ENCODE measurements at regions not wholly inside any gene's neighbourhood (a gene's known extent, or its start where the extent isn't known, plus 50 kb on each side); places are given as distances from the start of the nearest gene placed in this dataset.

- H3K79me2 ChIP-seq (ENCODE audit: insufficient read depth), result no peaks in the 10 kb centered on the region
- peaks cover 17% of the 10 kb centered on the region for H3F3A ChIP-seq (ENCODE audit: insufficient read depth)
- DNase-seq, result no peak
- H3K9ac ChIP-seq, result no peak overlapping the region
- no peaks in the 10 kb centered on the region for H3K27me3 ChIP-seq (replicated peaks; ENCODE audit: insufficient read depth)
- H3K4me2 ChIP-seq (ENCODE audit: unreplicated experiment), result no peak overlapping the region
- 0 out of 2 replicates have a peak, but pooled peaks cover 4% of the 10 kb centered on the region for H3K36me3 ChIP-seq (ENCODE audit: low read depth)
- no peaks in the 10 kb centered on the region for H3K9me2 ChIP-seq (ENCODE audit: insufficient read depth)
- peaks cover 25% of the 10 kb centered on the region for H3K4me1 ChIP-seq (ENCODE audit: insufficient read depth)
- no peak for TF ChIP-seq EZH2phosphoT487 (IDR thresholded peaks at IDR 0.05; ENCODE audit: insufficient read depth, low read depth)
- TF ChIP-seq EZH2 (IDR thresholded peaks at IDR 0.05; ENCODE audit: insufficient read depth, poor library complexity, severe bottlenecking), result no peak
- no peaks in the 10 kb centered on the region for H4K20me1 ChIP-seq (ENCODE audit: insufficient read depth)
- in situ Hi-C loops (cut with MboI), result no loop called here
- 86 to 88% methylated on average over 1 of the region's 1 CpG for WGBS, 2 experiments (ENCODE audit: low coverage in 1 of 2, low lambda C conversion rate in 2 of 2, missing lambda C conversion rate in 2 of 2)
- H3K27ac ChIP-seq, result no peak overlapping the region
- H3K4me3 ChIP-seq, result no peak overlapping the region
- no peak overlapping the region for H2AFZ ChIP-seq
- H3K9me3 ChIP-seq (ENCODE audit: low read depth), result no peaks in the 10 kb centered on the region
These were observed 74.4 kb upstream of the UGP2 start for GRCh38 chr2:63767307-63767706.

GRCh38 chr2:63768051-63768450, 73.6 kb upstream of the UGP2 start:
- Histone ChIP-seq H3K4me2 (ENCODE audit: unreplicated experiment) (no peak overlapping the region), H3K9ac (no peak overlapping the region), H3K27me3 (replicated peaks; ENCODE audit: insufficient read depth) (no peaks in the 10 kb centered on the region), H3K27ac (no peak overlapping the region), H2AFZ (no peak overlapping the region), H3K79me2 (ENCODE audit: insufficient read depth) (no peaks in the 10 kb centered on the region), H3K36me3 (ENCODE audit: low read depth) (0 out of 2 replicates have a peak, but pooled peaks cover 4% of the 10 kb centered on the region), H3K9me2 (ENCODE audit: insufficient read depth) (no peaks in the 10 kb centered on the region), H3F3A (ENCODE audit: insufficient read depth) (peaks cover 15% of the 10 kb centered on the region), H3K9me3 (ENCODE audit: low read depth) (no peaks in the 10 kb centered on the region), H4K20me1 (ENCODE audit: insufficient read depth) (no peaks in the 10 kb centered on the region), H3K4me3 (no peak overlapping the region), H3K4me1 (ENCODE audit: insufficient read depth) (peaks cover 22% of the 10 kb centered on the region)
- TF ChIP-seq EZH2phosphoT487 (IDR thresholded peaks at IDR 0.05; ENCODE audit: insufficient read depth, low read depth) (no peak), EZH2 (IDR thresholded peaks at IDR 0.05; ENCODE audit: insufficient read depth, poor library complexity, severe bottlenecking) (no peak)
- in situ Hi-C loops (cut with MboI), result no loop called here
- DNase-seq, result no peak

- no peak for DNase-seq
- Histone ChIP-seq H3K4me3 (no peak overlapping the region), H3F3A (ENCODE audit: insufficient read depth) (no peaks in the 10 kb centered on the region), H3K36me3 (ENCODE audit: low read depth) (0 out of 2 replicates have a peak, but pooled peaks cover 4% of the 10 kb centered on the region), H3K79me2 (ENCODE audit: insufficient read depth) (no peaks in the 10 kb centered on the region), H3K9ac (no peak overlapping the region), H3K4me1 (ENCODE audit: insufficient read depth) (peaks cover 3% of the 10 kb centered on the region), H2AFZ (no peak overlapping the region), H3K9me3 (ENCODE audit: low read depth) (no peaks in the 10 kb centered on the region), H3K9me2 (ENCODE audit: insufficient read depth) (no peaks in the 10 kb centered on the region), H3K27me3 (replicated peaks; ENCODE audit: insufficient read depth) (no peaks in the 10 kb centered on the region), H4K20me1 (ENCODE audit: insufficient read depth) (no peaks in the 10 kb centered on the region), H3K27ac (no peak overlapping the region), H3K4me2 (ENCODE audit: unreplicated experiment) (no peak overlapping the region)
- in situ Hi-C loops (cut with MboI), result no loop called here
- no peak for TF ChIP-seq EZH2 (IDR thresholded peaks at IDR 0.05; ENCODE audit: insufficient read depth, poor library complexity, severe bottlenecking)
- TF ChIP-seq EZH2phosphoT487 (IDR thresholded peaks at IDR 0.05; ENCODE audit: insufficient read depth, low read depth), result no peak
- 67 to 70% methylated on average over 3 of the region's 3 CpGs for WGBS, 2 experiments (ENCODE audit: low coverage in 1 of 2, low lambda C conversion rate in 2 of 2, missing lambda C conversion rate in 2 of 2)
These were observed 71.8 kb upstream of the UGP2 start for GRCh38 chr2:63769915-63770314.

- Histone ChIP-seq H3K27me3 (replicated peaks; ENCODE audit: insufficient read depth) (no peaks in the 10 kb centered on the region), H3K4me3 (no peak overlapping the region), H2AFZ (no peak overlapping the region), H4K20me1 (ENCODE audit: insufficient read depth) (no peaks in the 10 kb centered on the region), H3K9me3 (ENCODE audit: low read depth) (no peaks in the 10 kb centered on the region), H3K36me3 (ENCODE audit: low read depth) (0 out of 2 replicates have a peak, but pooled peaks cover 4% of the 10 kb centered on the region), H3F3A (ENCODE audit: insufficient read depth) (no peaks in the 10 kb centered on the region), H3K4me2 (ENCODE audit: unreplicated experiment) (no peak overlapping the region), H3K9ac (no peak overlapping the region), H3K9me2 (ENCODE audit: insufficient read depth) (no peaks in the 10 kb centered on the region), H3K4me1 (ENCODE audit: insufficient read depth) (no peaks in the 10 kb centered on the region), H3K79me2 (ENCODE audit: insufficient read depth) (no peaks in the 10 kb centered on the region), H3K27ac (no peak overlapping the region)
- no peak for TF ChIP-seq EZH2 (IDR thresholded peaks at IDR 0.05; ENCODE audit: insufficient read depth, poor library complexity, severe bottlenecking)
- no peak for TF ChIP-seq EZH2phosphoT487 (IDR thresholded peaks at IDR 0.05; ENCODE audit: insufficient read depth, low read depth)
- DNase-seq, result no peak
- WGBS, 2 experiments (ENCODE audit: low coverage in 1 of 2, low lambda C conversion rate in 2 of 2, missing lambda C conversion rate in 2 of 2), result 47 to 55% methylated on average over 3 of the region's 3 CpGs
- in situ Hi-C loops (cut with MboI), result no loop called here
These were observed 69.6 kb upstream of the UGP2 start for GRCh38 chr2:63772061-63772460.

- Histone ChIP-seq H3K27me3 (replicated peaks; ENCODE audit: insufficient read depth) (no peaks in the 10 kb centered on the region), H2AFZ (no peak overlapping the region), H3K4me2 (ENCODE audit: unreplicated experiment) (no peak overlapping the region), H3K36me3 (ENCODE audit: low read depth) (no peaks in the 10 kb centered on the region), H3K27ac (no peak overlapping the region), H4K20me1 (ENCODE audit: insufficient read depth) (no peaks in the 10 kb centered on the region), H3K79me2 (ENCODE audit: insufficient read depth) (no peaks in the 10 kb centered on the region), H3K4me1 (ENCODE audit: insufficient read depth) (no peaks in the 10 kb centered on the region), H3K4me3 (no peak overlapping the region), H3K9me2 (ENCODE audit: insufficient read depth) (no peaks in the 10 kb centered on the region), H3K9me3 (ENCODE audit: low read depth) (no peaks in the 10 kb centered on the region), H3F3A (ENCODE audit: insufficient read depth) (no peaks in the 10 kb centered on the region), H3K9ac (no peak overlapping the region)
- DNase-seq, result no peak
- TF ChIP-seq EZH2 (IDR thresholded peaks at IDR 0.05; ENCODE audit: insufficient read depth, poor library complexity, severe bottlenecking) (no peak), EZH2phosphoT487 (IDR thresholded peaks at IDR 0.05; ENCODE audit: insufficient read depth, low read depth) (no peak)
- 97 to 100% methylated on average over 1 of the region's 1 CpG for WGBS, 2 experiments (ENCODE audit: low coverage in 1 of 2, low lambda C conversion rate in 2 of 2, missing lambda C conversion rate in 2 of 2)
- in situ Hi-C loops (cut with MboI), result no loop called here
These were observed 66.5 kb upstream of the UGP2 start for GRCh38 chr2:63775191-63775590.

All from GM23248 (cell line).